HG03159 (cell line): ENCODE measurements at regions not wholly inside any gene's neighbourhood (a gene's known extent, or its start where the extent isn't known, plus 50 kb on each side); places are given as distances from the start of the nearest gene placed in this dataset.
"Not testable (repeated sequence)": the region's sequence is repeated elsewhere in the genome, so short reads cannot be mapped to it uniquely, and the experiment has no call there.

ENCODE experiments used
- ATAC-seq: cut with Tn5 transposase; IDR thresholded peaks from one replicate; pipeline ENCODE4 v1.9.1; 2021; ENCODE audit warnings: mild to moderate bottlenecking, moderate library complexity; ENCODE audit not compliant: unreplicated experiment

GRCh38 chr3:187484547-187485295 lies 116.5 kb downstream of the RTP4 start:
- no peak for ATAC-seq

DNA sequence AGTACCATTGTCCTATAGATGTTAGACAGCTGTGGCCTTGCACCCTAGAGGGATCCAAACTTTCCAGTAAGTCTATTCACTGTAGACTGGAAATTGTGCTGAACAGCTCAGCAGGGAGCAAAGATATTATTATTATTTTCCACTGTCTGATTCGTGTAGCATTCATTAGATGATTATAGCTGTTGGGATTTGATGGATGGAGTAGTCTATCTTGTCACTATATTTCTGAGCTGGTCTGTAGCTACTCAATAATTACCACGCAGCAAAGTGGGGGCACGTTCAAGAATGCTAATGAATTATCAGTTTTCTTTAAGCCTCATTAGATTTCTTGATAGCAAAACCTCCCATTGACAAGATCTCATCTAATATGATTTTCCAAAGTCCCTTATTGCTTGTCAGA lies 113.2 kb downstream of the RTP4 start:
- ATAC-seq = no peak

DNA sequence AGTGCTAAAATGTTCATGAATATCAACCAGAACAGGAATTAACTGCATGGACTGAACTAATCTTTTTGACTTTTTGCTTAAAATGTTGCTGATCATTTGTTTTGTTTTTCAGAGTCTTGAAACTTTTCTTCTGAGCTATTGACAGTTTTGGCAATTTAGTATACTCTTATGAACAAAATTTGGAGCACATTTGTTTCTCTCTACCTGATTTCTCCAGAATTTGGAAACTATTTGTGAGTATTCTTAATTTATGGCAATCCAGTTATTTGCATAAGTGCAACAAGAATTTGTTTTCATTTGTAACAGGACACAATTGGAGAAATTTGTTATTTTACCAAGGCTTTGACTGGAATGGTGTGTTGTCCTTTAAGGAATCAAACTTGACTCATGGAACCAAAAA lies 107.4 kb downstream of the RTP4 start:
- ATAC-seq = not testable (repeated sequence)

DNA sequence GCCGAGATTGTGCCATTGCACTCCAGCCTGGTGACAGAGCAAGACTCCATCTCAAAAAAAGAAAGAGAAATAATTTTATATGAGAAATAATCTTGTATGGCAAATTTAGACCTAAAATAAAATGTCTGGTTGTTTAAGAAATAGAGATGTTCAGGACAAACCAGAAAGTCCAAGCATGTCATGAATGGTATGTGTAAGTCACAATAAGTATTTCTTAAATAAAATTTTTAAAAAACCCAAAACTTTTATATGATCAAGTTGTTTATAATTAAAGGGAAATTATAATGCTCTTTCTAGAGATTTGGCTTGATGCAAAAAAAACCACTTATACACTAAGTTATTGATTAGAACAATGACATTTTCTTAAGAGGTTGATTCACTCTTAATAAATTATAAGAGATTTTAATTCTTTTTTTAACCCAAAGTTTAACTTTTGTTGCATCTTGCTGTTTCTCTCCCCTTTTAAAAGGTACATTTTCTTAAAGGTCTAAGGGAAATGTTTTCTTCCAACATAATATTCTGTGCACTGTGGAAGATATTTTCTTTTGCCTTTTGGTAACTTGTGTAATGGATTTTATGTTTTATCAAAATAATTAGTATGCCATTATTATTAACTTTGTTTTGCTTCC lies 105.7 kb downstream of the RTP4 start:
- ATAC-seq = no peak

- not testable (repeated sequence) for ATAC-seq
Measured at GRCh38 chr3:187466306-187466705, 98.1 kb downstream of the RTP4 start.

- ATAC-seq = no peak
Measured at GRCh38 chr3:187465503-187465902, 97.3 kb downstream of the RTP4 start.

DNA sequence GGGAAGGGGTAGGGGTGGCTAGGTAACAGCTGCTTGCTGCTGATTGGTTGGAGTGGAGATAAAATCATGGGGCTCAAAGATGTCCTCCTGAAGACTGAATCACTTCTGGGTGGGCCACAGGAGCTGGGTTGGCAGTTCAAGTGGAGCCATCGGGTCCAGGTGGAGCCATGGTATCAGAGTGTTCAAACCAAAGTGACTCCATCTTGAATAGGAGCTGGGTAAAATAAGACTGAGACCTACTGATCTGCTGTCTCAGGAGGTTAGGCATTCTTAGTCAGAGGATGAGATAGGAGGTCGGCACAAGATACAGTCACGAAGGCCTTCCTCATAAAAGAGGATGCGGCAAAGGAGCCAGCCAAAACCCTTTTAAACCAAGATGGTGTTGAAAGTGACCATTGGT lies 96.5 kb downstream of the RTP4 start:
- no peak for ATAC-seq

DNA sequence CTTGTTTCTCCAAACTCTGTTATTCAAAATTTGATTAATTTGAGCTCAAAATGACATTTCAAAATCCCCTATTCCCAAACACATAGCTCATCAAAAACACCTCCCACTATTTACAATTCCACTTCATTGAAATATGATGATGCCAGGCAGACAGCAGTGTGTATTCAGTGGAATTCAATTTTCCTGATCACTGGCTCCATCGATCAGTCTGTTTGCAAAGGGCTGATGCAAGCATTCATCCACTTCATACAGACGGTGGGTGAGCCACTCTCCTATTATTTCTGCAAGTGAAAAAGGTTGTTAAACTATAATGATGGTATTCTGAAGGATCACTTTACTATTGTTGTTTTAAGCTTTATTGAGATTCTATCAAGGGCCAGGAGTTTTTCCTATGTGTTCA lies 90.7 kb downstream of the RTP4 start:
- no peak for ATAC-seq

DNA sequence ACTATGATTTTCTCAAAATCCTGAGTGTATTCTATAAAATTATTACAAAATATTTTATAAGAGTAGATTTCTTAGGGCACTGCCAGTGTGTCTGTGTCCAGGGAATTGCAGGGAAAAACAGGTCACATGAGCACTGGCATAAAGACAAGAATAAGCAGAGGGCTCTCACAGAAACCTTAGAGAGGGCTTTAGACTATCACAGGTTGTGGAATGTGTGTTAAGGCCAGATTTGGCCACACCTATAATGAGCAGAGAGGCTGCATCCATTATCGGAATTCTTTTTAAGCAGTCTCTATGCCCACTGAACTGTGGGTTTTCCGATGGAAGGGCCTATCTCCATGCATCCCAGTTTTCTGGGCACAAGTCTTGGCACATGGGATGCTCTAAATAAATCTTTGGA lies 90.2 kb downstream of the RTP4 start:
- no peak for ATAC-seq

GRCh38 chr3:187456250-187456649 lies 88.1 kb downstream of the RTP4 start:
- ATAC-seq = no peak

- ATAC-seq = no peak
Measured at GRCh38 chr3:187454085-187454815, 86.1 kb downstream of the RTP4 start.

DNA sequence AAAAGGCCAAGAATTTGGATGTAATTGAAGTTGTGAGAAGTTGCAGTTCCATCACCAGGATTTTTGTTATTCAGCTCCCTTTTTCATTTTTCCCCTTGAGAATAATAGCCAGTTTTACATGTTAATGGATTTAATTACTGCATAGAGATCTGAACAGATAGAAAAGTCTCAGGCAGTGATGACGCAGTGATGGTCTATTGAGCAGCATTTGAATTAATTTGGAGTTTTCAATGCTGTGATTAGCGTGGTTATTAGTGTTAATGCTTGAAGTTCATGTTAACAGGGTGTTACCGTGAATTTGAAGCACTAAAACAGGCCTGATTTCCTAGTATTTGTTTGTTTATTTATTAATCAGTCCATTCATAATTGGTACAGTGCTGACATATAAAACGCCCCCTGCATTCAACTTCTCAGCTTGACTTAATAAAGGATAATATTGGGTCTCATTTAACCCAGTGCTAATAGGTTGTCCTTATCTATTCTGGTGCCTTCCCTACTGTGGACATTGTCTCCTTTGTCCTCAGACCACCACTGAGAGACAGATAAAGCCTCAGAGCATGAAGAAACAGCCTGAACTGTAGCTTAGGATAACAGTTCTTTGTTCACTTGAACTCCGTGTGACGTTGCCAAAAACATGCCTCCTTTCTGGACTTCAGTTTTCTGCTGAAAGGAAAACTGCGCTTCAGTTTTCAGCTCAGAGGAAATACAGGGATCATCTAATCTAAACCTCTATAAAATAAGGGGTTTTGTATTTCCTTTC lies 82.4 kb downstream of the RTP4 start:
- ATAC-seq = no peak

DNA sequence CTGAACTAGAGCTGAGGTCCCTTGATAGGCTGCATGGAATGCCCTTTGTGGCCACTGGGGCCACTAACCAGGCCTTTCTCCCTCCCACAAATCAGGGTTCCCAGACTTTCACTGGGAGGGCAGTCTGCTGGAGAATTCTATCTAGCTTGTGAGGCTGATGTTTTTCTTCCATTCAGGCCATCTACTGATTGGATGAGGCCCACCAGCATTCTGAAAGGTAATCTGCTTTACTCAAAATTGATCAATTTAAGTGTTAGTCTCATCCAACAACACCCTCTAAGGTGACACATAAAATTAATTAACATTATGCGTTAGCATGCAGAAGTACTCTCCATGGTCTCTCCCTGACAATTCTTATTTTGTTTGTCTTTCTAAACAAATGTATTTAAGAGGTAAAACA lies 80.5 kb downstream of the RTP4 start:
- no peak for ATAC-seq

GRCh38 chr3:187447737-187448136 lies 79.6 kb downstream of the RTP4 start:
- no peak for ATAC-seq

DNA sequence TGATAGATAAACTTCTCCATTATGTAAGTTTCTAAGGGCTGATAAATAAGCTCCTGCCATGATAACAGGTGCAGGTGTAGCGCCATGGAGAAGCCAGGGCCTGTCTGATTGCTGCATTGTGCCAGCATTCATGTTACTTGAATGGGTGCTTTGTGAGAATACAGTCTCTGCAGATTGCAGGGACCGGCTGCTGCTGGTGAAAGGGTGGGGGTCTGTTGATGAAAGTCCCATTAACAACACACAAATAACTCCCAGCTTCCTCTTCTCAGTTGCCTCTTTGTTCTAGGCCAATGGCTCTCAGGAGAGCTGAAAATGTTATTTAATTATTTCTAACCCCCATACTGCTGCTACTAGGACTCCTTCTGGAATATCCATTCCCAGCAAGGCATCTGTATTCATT lies 77.2 kb downstream of the RTP4 start:
- ATAC-seq = no peak

- no peak for ATAC-seq
Measured at GRCh38 chr3:187434524-187434923, 66.3 kb downstream of the RTP4 start.

GRCh38 chr3:187430576-187430975 lies 62.4 kb downstream of the RTP4 start:
- no peak for ATAC-seq
